Mesendoderm (in vitro differentiated cells): ENCODE measurements at regions not wholly inside any gene's neighbourhood (a gene's known extent, or its start where the extent isn't known, plus 50 kb on each side); places are given as distances from the start of the nearest gene placed in this dataset.

Source experiments
- DNase-seq: peaks from one replicate; pipeline ENCODE4 v3.0.0; 2013
- H2AK5ac ChIP-seq: 2 replicates; pipeline ENCODE4 v1.6.1; 2013; ENCODE audit warnings: low read length, inconsistent platforms
- H2BK120ac ChIP-seq: 2 replicates; pipeline ENCODE4 v1.6.1; 2013; ENCODE audit warnings: low read depth, mild to moderate bottlenecking, low read length, moderate library complexity, mixed read lengths
- H2BK15ac ChIP-seq: replicated peaks from 2 replicates; pipeline ENCODE4 v1.6.1; 2013; ENCODE audit warnings: low read depth, mild to moderate bottlenecking, moderate library complexity
- H2BK5ac ChIP-seq: 2 replicates; pipeline ENCODE4 v1.6.1; 2013; ENCODE audit warnings: low read length, inconsistent platforms
- H3K18ac ChIP-seq: 2 replicates; pipeline ENCODE4 v1.6.1; 2013; ENCODE audit warnings: mild to moderate bottlenecking, low read length, mixed read lengths
- H3K23ac ChIP-seq: one replicate; pipeline ENCODE4 v1.6.1; 2013; ENCODE audit warnings: low read length
- H3K27ac ChIP-seq: 2 replicates; pipeline ENCODE4 v1.5.1; 2013; ENCODE audit warnings: low read depth, mild to moderate bottlenecking, inconsistent platforms, low read length, moderate library complexity
- H3K27me3 ChIP-seq: 2 replicates; pipeline ENCODE4 v1.6.1; 2013; ENCODE audit warnings: low read length, control low read depth, mild to moderate bottlenecking, inconsistent platforms; ENCODE audit not compliant: insufficient read depth, poor library complexity
- H3K36me3 ChIP-seq: 2 replicates; pipeline ENCODE4 v1.6.1; 2013; ENCODE audit warnings: low read length, inconsistent platforms; ENCODE audit not compliant: control insufficient read depth, insufficient read depth
- H3K4ac ChIP-seq: one replicate; pipeline ENCODE4 v1.6.1; 2013; ENCODE audit warnings: low read depth, mild to moderate bottlenecking, low read length, moderate library complexity
- H3K4me1 ChIP-seq: 2 replicates; pipeline ENCODE4 v1.6.1; 2013; ENCODE audit warnings: low read depth, low read length, inconsistent platforms; ENCODE audit not compliant: control insufficient read depth
- H3K4me2 ChIP-seq: 2 replicates; pipeline ENCODE4 v1.6.1; 2013; ENCODE audit warnings: low read length
- H3K4me3 ChIP-seq: 2 replicates; pipeline ENCODE4 v1.5.1; 2013; ENCODE audit warnings: mild to moderate bottlenecking, low read length
- H3K56ac ChIP-seq: one replicate; pipeline ENCODE4 v1.6.1; 2013; ENCODE audit warnings: low read length
- H3K79me1 ChIP-seq: 2 replicates; pipeline ENCODE4 v1.6.1; 2013; ENCODE audit warnings: low read length, inconsistent platforms
- H3K79me2 ChIP-seq: 2 replicates; pipeline ENCODE4 v1.6.1; 2013; ENCODE audit warnings: mild to moderate bottlenecking, low read length; ENCODE audit not compliant: control insufficient read depth, insufficient read depth
- H3K9ac ChIP-seq: 2 replicates; pipeline ENCODE4 v1.6.1; 2013; ENCODE audit warnings: low read length, inconsistent platforms
- H4K5ac ChIP-seq: one replicate; pipeline ENCODE4 v1.6.1; 2013; ENCODE audit warnings: low read length
- H4K8ac ChIP-seq: one replicate; pipeline ENCODE4 v1.6.1; 2013; ENCODE audit warnings: low read depth, mild to moderate bottlenecking, control low read depth, low read length, moderate library complexity
- WGBS: extraction: QIAGEN DNeasy Blood & Tissue Kit; methylation state at CpG from one replicate; pipeline ENCODE4 v1.1.7; 2013; ENCODE audit warnings: low lambda C conversion rate, missing lambda C conversion rate; ENCODE audit not compliant: insufficient coverage; ENCODE audit errors: extremely low coverage; 5-methylcytosine and 5-hydroxymethylcytosine counted together

- Histone ChIP-seq H2BK120ac (no peak overlapping the region), H3K4me2 (no peak overlapping the region), H3K36me3 (no peaks in the 10 kb centered on the region), H4K8ac (no peak overlapping the region), H2BK5ac (no peak overlapping the region), H3K4ac (no peak overlapping the region), H3K27me3 (no peaks in the 10 kb centered on the region), H3K79me1 (no peaks in the 10 kb centered on the region), H2BK15ac (no peak overlapping the region), H3K56ac (peak overlapping the region; percentile 2), H3K4me1 (peaks cover 2% of the 10 kb centered on the region), H3K9ac (no peak overlapping the region), H3K79me2 (no peaks in the 10 kb centered on the region), H2AK5ac (no peak overlapping the region), H3K23ac (no peak overlapping the region), H3K4me3 (no peak overlapping the region), H3K18ac (no peak overlapping the region), H3K27ac (no peak overlapping the region), H4K5ac (no peak overlapping the region)
- no CpG with 5 or more reads among the region's 6 CpGs for WGBS
- peak; percentile 63 for DNase-seq
These were observed 376.2 kb downstream of the ZNF521 start for GRCh38 chr18:24975496-24976372.

- no peak overlapping the region for H2BK15ac ChIP-seq
- no peak overlapping the region for H2AK5ac ChIP-seq
- H3K27me3 ChIP-seq: no peaks in the 10 kb centered on the region
- H2BK120ac ChIP-seq: no peak overlapping the region
- H4K5ac ChIP-seq: no peak overlapping the region
- no peak overlapping the region for H3K23ac ChIP-seq
- no peak overlapping the region for H3K27ac ChIP-seq
- H3K79me2 ChIP-seq: no peaks in the 10 kb centered on the region
- no peak overlapping the region for H3K4me2 ChIP-seq
- H3K9ac ChIP-seq: no peak overlapping the region
- H2BK5ac ChIP-seq: no peak overlapping the region
- H3K56ac ChIP-seq: no peak overlapping the region
- WGBS: no CpG with 5 or more reads among the region's 4 CpGs
- no peak overlapping the region for H3K4me3 ChIP-seq
- no peaks in the 10 kb centered on the region for H3K79me1 ChIP-seq
- DNase-seq: no peak
- no peak overlapping the region for H3K4ac ChIP-seq
- no peak overlapping the region for H4K8ac ChIP-seq
- no peak overlapping the region for H3K18ac ChIP-seq
- H3K4me1 ChIP-seq: peaks cover 2% of the 10 kb centered on the region
- no peaks in the 10 kb centered on the region for H3K36me3 ChIP-seq
These were observed 375.5 kb downstream of the ZNF521 start for GRCh38 chr18:24976502-24976901.

GRCh38 chr18:24979235-24979634 is 372.7 kb downstream of the ZNF521 start:
- Histone ChIP-seq H3K9ac (peak overlapping the region; percentile 29), H4K8ac (no peak overlapping the region), H2BK5ac (peak overlapping the region; percentile 81), H3K36me3 (no peaks in the 10 kb centered on the region), H2BK15ac (no peak overlapping the region), H3K79me2 (no peaks in the 10 kb centered on the region), H3K4me1 (peaks cover 2% of the 10 kb centered on the region), H3K27me3 (no peaks in the 10 kb centered on the region), H3K18ac (no peak overlapping the region), H3K23ac (no peak overlapping the region), H3K4me3 (no peak overlapping the region), H2AK5ac (no peak overlapping the region), H3K79me1 (no peaks in the 10 kb centered on the region), H3K56ac (peak overlapping the region; percentile 73), H4K5ac (no peak overlapping the region), H3K27ac (peak overlapping the region; percentile 68), H2BK120ac (no peak overlapping the region), H3K4me2 (no peak overlapping the region), H3K4ac (peak overlapping the region; percentile 72)
- no CpG with 5 or more reads among the region's 4 CpGs for WGBS
- peak; percentile 74 for DNase-seq

GRCh38 chr18:24982831-24983230 is 369.1 kb downstream of the ZNF521 start:
- H3K36me3 ChIP-seq: no peaks in the 10 kb centered on the region
- no peaks in the 10 kb centered on the region for H3K79me2 ChIP-seq
- no peak overlapping the region for H4K8ac ChIP-seq
- no peak overlapping the region for H3K4me2 ChIP-seq
- no peaks in the 10 kb centered on the region for H3K27me3 ChIP-seq
- no peak overlapping the region for H2BK120ac ChIP-seq
- no peak overlapping the region for H3K23ac ChIP-seq
- no peak overlapping the region for H3K27ac ChIP-seq
- H3K4me3 ChIP-seq: no peak overlapping the region
- H3K9ac ChIP-seq: no peak overlapping the region
- WGBS: no CpG with 5 or more reads among the region's 2 CpGs
- no peak overlapping the region for H3K56ac ChIP-seq
- no peak overlapping the region for H2AK5ac ChIP-seq
- H3K18ac ChIP-seq: peak overlapping the region; percentile 88
- no peak for DNase-seq
- no peak overlapping the region for H2BK5ac ChIP-seq
- no peaks in the 10 kb centered on the region for H3K79me1 ChIP-seq
- no peak overlapping the region for H4K5ac ChIP-seq
- peak overlapping the region; percentile 80 for H2BK15ac ChIP-seq
- peaks cover 7% of the 10 kb centered on the region for H3K4me1 ChIP-seq
- peak overlapping the region; percentile 31 for H3K4ac ChIP-seq

- Histone ChIP-seq H3K4me3 (no peak overlapping the region), H3K27ac (no peak overlapping the region), H2AK5ac (no peak overlapping the region), H4K5ac (no peak overlapping the region), H2BK120ac (peak overlapping the region; percentile 88), H3K36me3 (no peaks in the 10 kb centered on the region), H3K27me3 (no peaks in the 10 kb centered on the region), H3K79me2 (no peaks in the 10 kb centered on the region), H4K8ac (no peak overlapping the region), H3K23ac (no peak overlapping the region), H3K4me1 (peaks cover 7% of the 10 kb centered on the region), H3K4ac (peak overlapping the region; percentile 3), H3K79me1 (no peaks in the 10 kb centered on the region), H3K9ac (no peak overlapping the region), H3K18ac (peak overlapping the region; percentile 88), H2BK15ac (no peak overlapping the region), H2BK5ac (no peak overlapping the region), H3K56ac (no peak overlapping the region), H3K4me2 (no peak overlapping the region)
- DNase-seq: peak; percentile 71
- no CpG with 5 or more reads among the region's 8 CpGs for WGBS
These were observed 368.3 kb downstream of the ZNF521 start for GRCh38 chr18:24983566-24984139.
